Activated CD8-positive, alpha-beta memory T cell treated with anti-CD3 and anti-CD28 coated beads for 36 hours (primary cell): ENCODE measurements at regions not wholly inside any gene's neighbourhood (a gene's known extent, or its start where the extent isn't known, plus 50 kb on each side); places are given as distances from the start of the nearest gene placed in this dataset.
"Not testable (repeated sequence)": the region's sequence is repeated elsewhere in the genome, so short reads cannot be mapped to it uniquely, and the experiment has no call there.

Source experiments
- CTCF ChIA-PET: fragments of 350-600 bp; sonication (Branson Sonifier 250); formaldehyde crosslinking; loops from one replicate; lab custom pipeline; 2021; ENCODE audit warnings: antibody characterized with exemption; lab: Charles Lee
- POLR2A ChIA-PET: fragments of 350-600 bp; sonication (Branson Sonifier 250); formaldehyde crosslinking; loops from one replicate; lab custom pipeline; 2021; ENCODE audit warnings: antibody characterized with exemption; lab: Charles Lee

DNA sequence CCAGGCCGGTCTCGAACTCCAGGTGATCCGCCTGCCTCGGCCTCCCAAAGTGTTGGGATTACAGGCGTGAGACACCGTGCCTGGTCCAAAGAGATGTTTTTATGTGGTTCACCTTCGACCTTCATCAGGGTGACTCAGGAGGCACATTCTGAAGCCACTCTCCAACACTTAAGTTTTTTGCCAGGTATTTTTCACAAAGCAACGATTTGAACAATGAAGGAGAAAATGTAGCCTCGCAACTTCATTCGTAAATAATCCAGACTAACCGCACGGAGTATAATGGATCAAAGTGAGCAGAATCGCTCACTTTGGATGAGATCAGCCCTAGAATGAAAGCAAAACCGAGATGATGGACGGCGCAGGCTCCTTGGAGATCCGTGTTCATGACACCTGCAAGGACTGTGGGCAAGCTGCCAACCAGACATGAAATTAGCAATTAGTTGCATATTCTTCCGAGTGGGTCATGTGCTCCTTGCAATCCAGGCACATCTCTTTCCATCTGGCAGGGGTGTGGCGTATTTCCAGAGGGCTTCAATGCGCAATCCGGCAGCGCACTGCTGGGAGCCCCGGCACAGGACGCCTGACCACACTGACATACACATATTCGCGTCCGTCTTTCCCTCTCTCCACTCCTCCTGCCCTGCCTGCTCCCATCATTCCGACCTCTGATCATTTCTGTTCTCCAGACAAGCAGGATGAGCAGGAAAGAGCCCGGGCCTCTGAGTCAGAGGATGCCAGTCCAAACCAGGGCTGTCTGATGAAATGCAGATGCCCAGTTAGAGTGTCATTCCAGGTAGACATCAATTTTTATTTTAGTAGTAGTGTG is 148.4 kb downstream of the KLF6 start:
- ChIA-PET POLR2A (no interaction called here), CTCF (no interaction called here)

DNA sequence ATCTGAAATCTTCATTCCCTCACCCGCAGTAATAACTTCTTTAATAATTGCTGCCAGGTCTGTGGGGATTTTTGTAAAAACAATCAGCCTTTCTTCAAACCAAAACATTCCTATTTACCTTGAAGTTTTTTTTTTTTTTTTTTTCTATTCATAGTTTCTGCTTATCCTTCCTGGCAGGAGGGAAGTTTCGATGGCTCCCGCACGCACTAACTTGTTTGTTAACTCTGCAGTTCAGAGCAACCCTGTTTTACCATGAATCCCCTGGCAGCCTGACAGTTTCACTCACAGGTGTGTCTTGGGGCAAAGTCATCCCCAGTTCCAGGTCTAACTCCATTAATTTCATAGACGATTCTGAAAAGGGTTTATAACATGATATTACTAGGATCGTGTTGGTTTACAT is 149.3 kb downstream of the KLF6 start:
- CTCF ChIA-PET = interaction anchor here (0.7 kb wide), 2 partner anchors 28 to 901 kb away, joined by 3 to 4 read pairs; no protein-coding TSS in a partner anchor

GRCh38 chr10:3635211-3635671 is 149.8 kb downstream of the KLF6 start:
- POLR2A ChIA-PET = no interaction called here

More for the DNA sequence above, 149.3 kb downstream of the KLF6 start:
- POLR2A ChIA-PET = no interaction called here

GRCh38 chr10:3634646-3635045 is 150.4 kb downstream of the KLF6 start:
- POLR2A ChIA-PET = interaction anchor here (0.7 kb wide), 1 partner anchor 59 kb away, joined by 8 read pairs; no protein-coding TSS in a partner anchor
- CTCF ChIA-PET = not testable (repeated sequence)

More at GRCh38 chr10:3635211-3635671, 149.8 kb downstream of the KLF6 start:
- CTCF ChIA-PET = interaction anchor here (0.7 kb wide), 2 partner anchors 27 to 902 kb away, joined by 3 to 4 read pairs; no protein-coding TSS in a partner anchor

GRCh38 chr10:3631701-3632330 is 153.2 kb downstream of the KLF6 start:
- CTCF ChIA-PET = no interaction called here
- POLR2A ChIA-PET = no interaction called here

- POLR2A ChIA-PET = no interaction called here
- CTCF ChIA-PET = no interaction called here
These were observed 153.7 kb downstream of the KLF6 start for GRCh38 chr10:3631291-3631690.

DNA sequence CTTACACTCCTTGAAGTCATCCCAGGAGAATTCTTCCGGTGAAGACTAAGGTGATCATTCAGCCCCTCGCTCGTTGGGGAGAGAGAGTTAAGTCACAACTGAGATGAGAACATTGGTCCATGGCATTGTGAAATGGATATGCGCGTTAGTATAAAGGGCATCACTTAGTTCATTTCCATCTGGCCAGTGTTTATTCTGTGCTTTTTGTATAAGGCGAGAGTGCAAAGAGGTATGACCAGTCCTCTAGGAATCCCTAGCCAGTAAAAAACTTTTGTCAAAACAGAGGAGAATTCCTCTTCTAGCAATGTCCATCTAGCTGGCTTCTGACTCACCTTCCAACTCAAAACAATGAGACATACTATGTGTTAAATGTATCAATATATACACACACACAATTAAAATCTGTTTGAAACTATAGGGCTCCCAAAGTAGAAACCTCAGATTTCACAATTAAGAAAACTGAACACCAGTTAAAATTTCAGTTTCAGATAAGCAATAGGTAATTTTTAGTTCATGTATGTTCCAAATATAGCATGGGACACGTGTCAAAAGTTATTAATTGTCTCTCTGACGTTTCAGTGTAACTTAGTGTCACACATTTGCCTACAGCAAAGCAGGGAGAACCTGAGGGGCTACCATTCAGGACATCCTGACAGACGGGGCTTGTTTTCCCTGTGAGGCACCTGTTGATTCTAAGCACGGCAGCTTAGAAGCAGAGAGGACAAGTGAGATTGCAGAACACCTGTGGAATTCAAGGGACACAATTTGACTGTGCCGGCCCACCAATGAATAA is 158.9 kb downstream of the KLF6 start:
- POLR2A ChIA-PET = no interaction called here
- CTCF ChIA-PET = interaction anchor here (0.5 kb wide), 1 partner anchor 110 kb away, joined by 4 read pairs; no protein-coding TSS in a partner anchor

DNA sequence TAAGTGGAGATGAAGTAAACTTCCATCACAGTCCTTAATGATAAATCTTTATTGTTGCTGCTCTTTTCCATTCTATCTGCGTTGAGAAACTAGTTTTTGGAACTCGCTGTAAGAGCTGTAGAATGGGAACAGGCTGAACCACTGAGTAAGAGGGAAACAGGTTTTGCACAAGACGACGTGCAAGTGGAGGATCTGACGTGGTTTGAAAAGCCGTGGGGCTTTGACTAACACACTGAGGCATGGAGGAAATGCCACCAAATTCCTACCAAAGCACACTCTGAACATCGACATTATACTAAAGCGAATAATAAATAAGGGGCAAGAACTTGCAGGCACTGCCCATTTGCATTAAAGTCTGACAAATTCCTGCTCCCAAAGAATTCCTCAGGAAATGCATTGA is 160.6 kb downstream of the KLF6 start:
- CTCF ChIA-PET = no interaction called here
- POLR2A ChIA-PET = no interaction called here

DNA sequence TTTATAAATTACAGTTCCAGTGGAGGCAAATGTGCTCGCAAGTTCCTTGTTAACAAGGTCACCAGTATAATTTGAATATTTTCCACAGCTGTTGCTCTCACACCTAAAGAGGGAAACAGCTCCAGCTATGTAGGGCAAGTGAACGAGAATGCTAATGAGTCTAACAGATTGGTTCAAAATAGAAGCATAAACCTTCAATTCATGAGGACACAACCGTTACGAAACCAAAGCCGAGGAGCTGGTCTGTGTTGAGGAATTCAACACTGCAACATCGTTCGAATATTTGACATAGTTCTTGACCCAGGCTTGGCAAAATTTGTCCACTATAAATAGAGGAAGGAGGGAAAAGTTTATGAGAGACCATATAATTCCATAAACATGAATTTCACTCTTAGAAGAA is 161.3 kb downstream of the KLF6 start:
- CTCF ChIA-PET = interaction anchor here (0.6 to 1.2 kb wide), 3 partner anchors 116 to 1981 kb away, joined by 3 to 5 read pairs (median 3); no protein-coding TSS in a partner anchor

DNA sequence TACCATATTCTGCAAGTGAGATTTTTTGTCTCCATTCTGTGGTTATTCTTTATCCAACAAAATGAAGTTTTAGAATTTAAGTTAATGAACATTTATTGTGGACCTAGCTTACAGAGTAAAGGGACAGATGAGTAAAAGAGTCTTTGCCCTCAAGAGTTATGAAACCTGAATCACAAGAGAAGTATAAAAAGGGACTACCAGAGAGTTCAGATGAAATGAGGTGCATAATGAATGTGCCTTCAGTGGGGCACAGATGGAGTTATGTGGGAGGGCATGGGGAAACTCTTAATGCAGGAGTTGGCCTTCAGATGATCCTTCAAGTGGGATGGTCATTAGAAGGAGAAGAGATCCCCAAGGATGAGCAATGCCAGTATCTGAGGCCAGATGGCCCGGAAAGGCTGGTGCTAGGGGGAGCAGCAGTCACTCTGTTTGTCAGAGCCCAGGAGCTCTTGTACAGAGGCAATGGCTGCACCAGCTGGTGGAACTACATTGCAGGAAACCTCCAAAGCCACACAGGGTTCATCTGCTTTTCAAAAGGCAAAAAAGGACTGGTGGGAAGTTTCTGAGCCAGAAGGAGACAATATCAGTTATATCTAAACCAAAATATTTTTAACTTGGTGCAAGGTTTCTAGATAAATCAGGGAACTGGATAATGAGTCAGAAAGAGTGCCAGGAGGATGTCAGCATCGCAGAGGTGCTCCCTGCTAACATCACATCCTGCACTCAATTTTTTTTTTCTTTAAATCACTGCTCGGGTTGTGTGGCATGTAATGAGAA is 162.0 kb downstream of the KLF6 start:
- ChIA-PET CTCF (interaction anchor here (0.6 to 1.2 kb wide), 3 partner anchors 117 to 1981 kb away, joined by 3 to 5 read pairs (median 3); no protein-coding TSS in a partner anchor), POLR2A (interaction anchor here (0.5 to 1.7 kb wide), 4 partner anchors 118 to 187 kb away, joined by 3 to 6 read pairs (median 4); no protein-coding TSS in a partner anchor)

More for the DNA sequence above, 161.3 kb downstream of the KLF6 start:
- POLR2A ChIA-PET = interaction anchor here (0.5 to 1.7 kb wide), 3 partner anchors 117 to 186 kb away, joined by 3 to 6 read pairs (median 5); no protein-coding TSS in a partner anchor

- ChIA-PET CTCF (no interaction called here), POLR2A (interaction anchor here (1.1 to 1.7 kb wide), 2 partner anchors 118 to 135 kb away, joined by 3 to 6 read pairs; no protein-coding TSS in a partner anchor)
These were observed 162.6 kb downstream of the KLF6 start for GRCh38 chr10:3622427-3622826.

- ChIA-PET CTCF (no interaction called here), POLR2A (no interaction called here)
These were observed 164.2 kb downstream of the KLF6 start for GRCh38 chr10:3620818-3621217.

DNA sequence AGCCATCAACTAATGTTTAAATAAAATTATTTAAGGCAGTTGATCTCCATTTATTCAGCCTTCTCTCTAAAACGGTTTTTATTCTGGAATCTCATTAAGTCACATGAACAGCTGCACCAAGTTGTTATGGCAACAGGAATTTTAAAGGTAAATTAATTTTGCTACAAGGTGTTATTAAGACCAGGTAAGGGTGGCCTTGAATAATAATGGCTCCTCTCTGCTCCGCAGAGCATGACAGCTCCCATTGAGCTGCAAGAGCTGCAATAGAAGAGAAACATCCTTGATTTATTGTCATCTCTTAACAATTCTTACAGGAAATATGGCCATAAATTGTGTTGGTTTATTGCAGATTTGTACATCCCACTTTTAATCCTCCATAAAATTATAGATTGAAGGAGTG is 165.8 kb downstream of the KLF6 start:
- ChIA-PET CTCF (no interaction called here), POLR2A (no interaction called here)

- CTCF ChIA-PET = no interaction called here
These were observed 168.1 kb downstream of the KLF6 start for GRCh38 chr10:3616880-3617279.

DNA sequence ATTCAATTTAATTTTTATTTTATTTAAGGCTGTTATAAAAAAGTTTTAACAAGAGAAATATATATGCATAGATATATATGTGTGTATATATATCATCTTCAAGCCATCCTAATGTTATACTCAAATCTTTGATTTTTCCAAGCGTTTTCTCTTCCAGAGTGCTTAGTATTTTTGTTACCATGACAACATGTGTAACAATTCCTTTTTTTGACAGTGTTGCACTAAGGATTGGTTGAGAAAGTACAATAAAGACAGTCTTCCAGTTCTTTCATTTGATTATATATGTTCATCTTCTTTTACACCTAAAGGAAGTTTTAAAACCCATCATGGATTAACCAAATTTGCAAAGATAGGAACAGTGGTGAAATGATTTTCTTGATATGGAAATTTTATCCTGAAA is 171.7 kb downstream of the KLF6 start:
- ChIA-PET CTCF (no interaction called here), POLR2A (no interaction called here)

More at GRCh38 chr10:3616880-3617279, 168.1 kb downstream of the KLF6 start:
- POLR2A ChIA-PET = no interaction called here

DNA sequence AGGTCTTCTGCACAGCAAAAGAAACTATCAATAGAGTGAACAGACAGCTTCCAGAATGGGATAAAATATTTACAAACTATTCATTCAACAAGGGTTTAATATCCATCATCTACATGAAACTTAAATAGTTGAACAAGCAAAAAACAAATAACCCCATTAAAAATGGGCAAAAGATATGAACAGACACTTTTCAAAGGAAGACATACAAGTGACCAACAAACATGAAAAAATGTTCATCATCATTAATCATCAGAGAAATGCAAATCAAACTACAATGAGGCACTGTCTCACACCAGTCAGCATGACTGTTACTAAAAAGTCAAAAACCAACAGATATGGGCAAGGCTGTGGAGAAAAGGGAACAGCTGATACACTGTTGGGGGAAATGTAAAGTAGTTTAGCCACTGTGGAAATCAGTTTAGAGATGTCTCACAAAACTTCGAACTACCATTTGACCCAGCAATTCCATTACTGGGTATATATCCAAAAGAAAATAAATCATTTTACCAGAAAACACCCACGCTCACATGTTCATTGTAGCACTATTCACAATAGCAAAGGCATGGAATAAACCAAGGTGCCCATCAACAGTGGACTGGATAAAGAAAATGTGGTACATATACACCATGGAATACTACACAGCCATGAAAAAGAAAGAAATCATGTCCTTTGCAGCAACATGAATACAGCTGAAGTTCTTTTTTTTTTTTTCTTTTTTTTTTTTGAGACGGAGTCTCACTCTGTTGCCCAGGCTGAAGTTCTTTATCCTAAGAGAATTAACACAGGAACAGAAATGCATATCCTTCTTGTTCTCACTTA is 172.6 kb downstream of the KLF6 start:
- CTCF ChIA-PET = no interaction called here
- POLR2A ChIA-PET = interaction anchor here (0.6 kb wide), 1 partner anchor 89 kb away, joined by 5 read pairs; no protein-coding TSS in a partner anchor

- POLR2A ChIA-PET = no interaction called here
- CTCF ChIA-PET = no interaction called here
These were observed 178.7 kb downstream of the KLF6 start for GRCh38 chr10:3606309-3606708.
